HUES64 (cell line): ENCODE measurements at regions not wholly inside any gene's neighbourhood (a gene's known extent, or its start where the extent isn't known, plus 50 kb on each side); places are given as distances from the start of the nearest gene placed in this dataset.
"Not testable (repeated sequence)": the region's sequence is repeated elsewhere in the genome, so short reads cannot be mapped to it uniquely, and the experiment has no call there.

Source experiments
- H3K27ac ChIP-seq: 2 replicates; pipeline ENCODE4 v1.7.0; 2013; ENCODE audit warnings: low read depth, low read length, inconsistent platforms
- H3K27me3 ChIP-seq: 2 replicates; pipeline ENCODE4 v1.6.1; 2013; ENCODE audit warnings: mild to moderate bottlenecking, low read length; ENCODE audit not compliant: insufficient read depth
- H3K36me3 ChIP-seq: 2 replicates; pipeline ENCODE4 v1.6.1; 2013; ENCODE audit warnings: mild to moderate bottlenecking, low read length; ENCODE audit not compliant: insufficient read depth
- H3K4me1 ChIP-seq: 2 replicates; pipeline ENCODE4 v1.6.1; 2013; ENCODE audit warnings: mild to moderate bottlenecking, low read length, moderate library complexity; ENCODE audit not compliant: insufficient read depth
- H3K4me3 ChIP-seq: 2 replicates; pipeline ENCODE4 v1.5.1; 2013; ENCODE audit warnings: mild to moderate bottlenecking, low read length, moderate library complexity
- H3K9ac ChIP-seq: 2 replicates; pipeline ENCODE4 v1.6.1; 2013; ENCODE audit warnings: mild to moderate bottlenecking, low read depth, low read length
- H3K9me3 ChIP-seq: 2 replicates; pipeline ENCODE4 v1.6.1; 2013; ENCODE audit warnings: low read depth, low read length; ENCODE audit not compliant: insufficient read depth
- WGBS: fragments of 150-250, 120-280 bp; methylation state at CpG from one replicate; pipeline ENCODE4 v1.1.7; 2013; ENCODE audit warnings: missing lambda C conversion rate; 5-methylcytosine and 5-hydroxymethylcytosine counted together

DNA sequence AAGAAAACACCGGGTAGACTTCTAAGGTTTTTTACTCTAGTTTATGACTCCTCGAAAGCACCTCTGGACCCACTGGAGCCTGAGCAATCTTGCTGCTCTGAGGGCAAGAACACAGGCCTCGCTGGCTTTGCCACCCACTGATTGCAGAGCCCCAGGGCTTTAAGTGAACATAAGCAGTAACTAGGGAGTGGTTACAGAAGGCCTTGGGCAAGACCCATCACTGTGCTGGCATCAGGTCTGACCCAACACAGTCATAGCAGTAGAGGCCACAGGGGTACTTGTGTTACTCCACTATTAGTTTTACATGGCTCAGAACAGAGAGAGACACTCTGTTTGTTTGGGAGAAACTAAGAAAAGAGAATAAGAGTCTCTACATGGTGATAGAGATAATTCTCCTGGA lies 684.5 kb downstream of the FAM181B start:
- no peaks in the 10 kb centered on the region for H3K36me3 ChIP-seq
- WGBS: 95% methylated on average over 3 of the region's 3 CpGs
- H3K27ac ChIP-seq: no peak overlapping the region
- H3K9me3 ChIP-seq: no peaks in the 10 kb centered on the region
- no peak overlapping the region for H3K9ac ChIP-seq
- no peaks in the 10 kb centered on the region for H3K4me1 ChIP-seq
- no peaks in the 10 kb centered on the region for H3K27me3 ChIP-seq
- no peak overlapping the region for H3K4me3 ChIP-seq

DNA sequence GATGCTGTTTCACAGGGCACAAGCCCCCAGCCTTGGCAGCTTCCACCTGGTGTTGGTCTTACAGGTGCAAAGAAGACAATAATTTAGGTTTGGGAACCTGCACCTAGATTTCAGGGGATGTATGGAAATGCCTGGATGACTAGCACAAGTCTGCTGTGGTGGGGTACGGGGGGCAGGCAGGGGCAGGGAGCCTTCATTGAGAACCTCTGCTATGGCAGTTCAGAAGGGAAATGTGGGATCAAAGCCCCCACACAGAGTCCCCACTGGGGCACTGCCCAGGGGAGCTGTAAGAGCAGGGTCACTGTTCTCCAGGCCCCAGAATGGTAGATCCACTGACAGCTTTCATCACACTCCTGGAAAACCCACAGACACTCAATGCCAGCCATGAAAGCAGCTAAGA lies 686.5 kb downstream of the FAM181B start:
- WGBS: 100% methylated on average over 1 of the region's 1 CpG
- no peak overlapping the region for H3K27ac ChIP-seq
- no peaks in the 10 kb centered on the region for H3K27me3 ChIP-seq
- H3K9me3 ChIP-seq: no peaks in the 10 kb centered on the region
- H3K36me3 ChIP-seq: no peaks in the 10 kb centered on the region
- H3K4me1 ChIP-seq: no peaks in the 10 kb centered on the region
- H3K4me3 ChIP-seq: no peak overlapping the region
- no peak overlapping the region for H3K9ac ChIP-seq

GRCh38 chr11:82046778-82047177 lies 686.9 kb downstream of the FAM181B start:
- 98% methylated on average over 1 of the region's 1 CpG for WGBS
- H3K4me1 ChIP-seq: no peaks in the 10 kb centered on the region
- H3K27ac ChIP-seq: no peak overlapping the region
- no peak overlapping the region for H3K4me3 ChIP-seq
- no peaks in the 10 kb centered on the region for H3K27me3 ChIP-seq
- H3K9me3 ChIP-seq: no peaks in the 10 kb centered on the region
- no peak overlapping the region for H3K9ac ChIP-seq
- no peaks in the 10 kb centered on the region for H3K36me3 ChIP-seq

DNA sequence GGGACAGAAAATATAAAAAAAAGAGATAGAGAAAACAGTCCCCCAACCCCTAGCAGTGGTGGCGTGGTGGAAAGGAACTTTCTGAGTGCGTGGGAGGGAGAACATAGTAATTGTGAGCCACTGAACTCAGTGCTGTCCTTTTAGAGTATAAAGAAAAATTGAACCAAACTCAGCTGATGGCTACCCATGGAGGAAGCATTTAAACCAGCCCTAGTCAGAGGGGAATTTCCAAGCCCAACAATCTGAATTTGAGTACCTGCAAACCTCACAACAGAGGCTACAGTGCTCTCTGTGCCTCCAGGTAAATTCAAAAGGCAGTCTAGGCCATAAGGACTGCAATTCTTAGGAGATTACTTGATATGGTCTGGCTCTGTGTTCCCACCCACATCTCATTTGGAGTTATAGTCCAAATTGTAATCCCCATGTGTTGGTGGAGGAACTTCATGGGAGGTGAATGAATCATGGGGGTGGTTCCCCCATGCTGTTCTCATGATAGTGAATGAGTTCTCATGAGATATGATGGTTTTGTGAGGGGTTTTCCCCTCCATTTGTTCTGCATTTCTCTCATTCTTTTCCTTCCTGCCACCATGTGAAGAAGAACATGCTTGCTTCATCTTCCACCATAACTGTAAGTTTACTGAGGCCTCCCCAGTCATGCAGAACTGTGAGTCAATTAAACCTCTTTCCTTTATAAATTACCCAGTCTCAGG lies 687.8 kb downstream of the FAM181B start:
- no peak overlapping the region for H3K27ac ChIP-seq
- H3K4me3 ChIP-seq: no peak overlapping the region
- H3K9ac ChIP-seq: no peak overlapping the region
- WGBS: 97% methylated on average over 2 of the region's 2 CpGs
- H3K9me3 ChIP-seq: no peaks in the 10 kb centered on the region
- H3K4me1 ChIP-seq: no peaks in the 10 kb centered on the region
- H3K36me3 ChIP-seq: no peaks in the 10 kb centered on the region
- H3K27me3 ChIP-seq: no peaks in the 10 kb centered on the region

DNA sequence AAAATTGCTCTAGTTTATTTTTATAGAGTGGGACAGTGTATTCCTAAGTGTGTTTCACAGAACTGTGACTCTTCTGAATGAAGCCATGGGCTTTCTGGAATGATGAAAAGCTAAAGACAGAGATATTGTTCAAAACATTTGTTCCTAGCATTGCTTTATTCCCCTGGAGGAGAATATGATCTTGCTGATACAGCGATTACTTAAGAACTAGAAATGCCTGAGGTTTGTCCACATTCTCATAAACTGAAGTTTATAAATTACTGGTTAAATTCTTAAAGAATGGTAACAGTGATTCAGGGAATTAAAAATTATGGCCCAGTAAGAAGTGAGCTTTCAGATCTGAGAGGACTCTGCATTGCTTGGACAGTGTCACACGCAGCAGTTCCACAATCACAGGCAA lies 690.3 kb downstream of the FAM181B start:
- Histone ChIP-seq H3K36me3 (no peaks in the 10 kb centered on the region), H3K27ac (no peak overlapping the region), H3K4me3 (no peak overlapping the region), H3K9ac (no peak overlapping the region), H3K9me3 (no peaks in the 10 kb centered on the region), H3K27me3 (no peaks in the 10 kb centered on the region), H3K4me1 (no peaks in the 10 kb centered on the region)
- WGBS: 79% methylated on average over 2 of the region's 2 CpGs

DNA sequence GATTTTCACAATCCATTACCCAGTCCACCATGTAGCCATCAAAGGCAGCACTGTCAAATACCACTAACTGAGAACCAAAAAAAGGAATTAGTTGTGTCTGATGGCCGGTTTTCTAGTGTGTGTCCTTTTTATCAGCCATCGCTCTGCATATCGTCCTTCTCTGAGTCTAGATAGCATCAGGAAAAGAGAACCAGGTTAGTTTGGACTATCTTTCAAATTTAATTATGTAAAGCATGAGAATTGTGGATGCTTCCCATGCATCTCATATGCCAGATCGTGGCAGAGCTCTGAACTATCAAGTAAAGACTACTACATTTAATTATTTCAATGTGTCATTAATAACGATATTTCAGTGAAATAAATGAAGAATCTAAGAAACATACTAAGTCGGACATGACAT lies 691.9 kb downstream of the FAM181B start:
- H3K27ac ChIP-seq: no peak overlapping the region
- WGBS: 96% methylated on average over 5 of the region's 6 CpGs
- H3K9me3 ChIP-seq: no peaks in the 10 kb centered on the region
- no peaks in the 10 kb centered on the region for H3K27me3 ChIP-seq
- no peaks in the 10 kb centered on the region for H3K4me1 ChIP-seq
- no peak overlapping the region for H3K4me3 ChIP-seq
- H3K9ac ChIP-seq: no peak overlapping the region
- H3K36me3 ChIP-seq: no peaks in the 10 kb centered on the region

GRCh38 chr11:82038154-82038553 lies 695.5 kb downstream of the FAM181B start:
- 90% methylated on average over 2 of the region's 2 CpGs for WGBS
- H3K9ac ChIP-seq: no peak overlapping the region

GRCh38 chr11:82034527-82034926 lies 699.1 kb downstream of the FAM181B start:
- no peaks in the 10 kb centered on the region for H3K9me3 ChIP-seq
- no peak overlapping the region for H3K9ac ChIP-seq
- no peak overlapping the region for H3K27ac ChIP-seq
- H3K4me1 ChIP-seq: no peaks in the 10 kb centered on the region
- no peaks in the 10 kb centered on the region for H3K36me3 ChIP-seq
- H3K4me3 ChIP-seq: no peak overlapping the region
- H3K27me3 ChIP-seq: no peaks in the 10 kb centered on the region
- WGBS: 67% methylated on average over 1 of the region's 1 CpG

More at GRCh38 chr11:82038154-82038553, 695.5 kb downstream of the FAM181B start:
- H3K4me3 ChIP-seq: no peak overlapping the region
- H3K4me1 ChIP-seq: no peaks in the 10 kb centered on the region
- no peaks in the 10 kb centered on the region for H3K36me3 ChIP-seq
- H3K27me3 ChIP-seq: no peaks in the 10 kb centered on the region
- no peaks in the 10 kb centered on the region for H3K9me3 ChIP-seq
- no peak overlapping the region for H3K27ac ChIP-seq

DNA sequence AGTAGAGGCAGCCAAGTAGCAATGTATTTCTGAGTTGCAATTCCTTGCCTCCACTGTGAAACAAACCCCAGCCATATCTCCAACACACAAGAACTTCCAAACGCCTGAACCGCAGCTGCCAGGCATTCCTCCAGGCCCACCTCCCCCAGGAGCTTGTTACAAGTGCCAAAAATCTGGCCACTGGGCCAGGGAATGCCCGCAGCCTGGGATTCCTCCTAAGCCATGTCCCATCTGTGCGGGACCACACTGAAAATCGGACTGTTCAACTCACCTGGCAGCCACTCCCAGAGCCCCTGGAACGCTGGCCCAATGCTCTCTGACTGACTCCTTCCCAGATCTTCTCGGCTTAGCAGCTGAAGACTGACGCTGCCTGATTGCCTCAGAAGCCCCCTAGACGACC lies 706.3 kb downstream of the FAM181B start:
- H3K4me1 ChIP-seq, H3K4me3 ChIP-seq, H3K36me3 ChIP-seq, H3K27me3 ChIP-seq, H3K27ac ChIP-seq, H3K9ac ChIP-seq, H3K9me3 ChIP-seq: not testable (repeated sequence)
- 91% methylated on average over 9 of the region's 9 CpGs for WGBS

DNA sequence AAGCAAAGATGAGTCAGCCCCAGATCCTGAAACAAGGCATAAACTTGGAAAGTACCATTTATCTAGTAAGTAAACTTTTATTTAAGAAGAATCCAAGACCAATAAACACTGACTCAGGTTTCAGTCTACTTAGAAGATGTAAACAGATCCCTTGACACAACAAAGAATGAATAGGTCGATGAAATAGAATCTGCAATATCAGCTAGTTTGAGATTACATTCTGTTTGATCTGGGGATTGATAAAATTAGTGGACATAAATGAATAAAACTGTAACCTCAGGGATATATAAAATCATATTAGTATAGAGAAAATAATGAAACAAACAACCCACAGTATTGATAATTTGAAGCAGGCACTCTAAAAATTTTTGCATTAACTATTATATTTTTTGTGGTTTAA lies 708.9 kb downstream of the FAM181B start:
- H3K9me3 ChIP-seq: 0 out of 2 replicates have a peak, but pooled peaks cover 5% of the 10 kb centered on the region
- no peak overlapping the region for H3K9ac ChIP-seq
- H3K27me3 ChIP-seq: no peaks in the 10 kb centered on the region
- 100% methylated on average over 1 of the region's 1 CpG for WGBS
- no peak overlapping the region; the same call in 1 of the 2 replicates for H3K27ac ChIP-seq
- H3K4me1 ChIP-seq: 0 out of 2 replicates have a peak, but pooled peaks cover 6% of the 10 kb centered on the region
- no peak overlapping the region for H3K4me3 ChIP-seq
- no peaks in the 10 kb centered on the region for H3K36me3 ChIP-seq

- Histone ChIP-seq H3K27ac (no peak overlapping the region), H3K36me3 (no peaks in the 10 kb centered on the region), H3K9ac (no peak overlapping the region), H3K4me3 (no peak overlapping the region), H3K4me1 (no peaks in the 10 kb centered on the region), H3K9me3 (no peaks in the 10 kb centered on the region), H3K27me3 (no peaks in the 10 kb centered on the region)
- 98% methylated on average over 3 of the region's 3 CpGs for WGBS
These were observed 721.4 kb downstream of the FAM181B start for GRCh38 chr11:82012276-82012675.

GRCh38 chr11:82009133-82009532 lies 724.5 kb downstream of the FAM181B start:
- H3K27ac ChIP-seq: no peak overlapping the region
- no peak overlapping the region for H3K9ac ChIP-seq
- WGBS: 100% methylated on average over 2 of the region's 2 CpGs
- no peaks in the 10 kb centered on the region for H3K27me3 ChIP-seq
- H3K36me3 ChIP-seq: no peaks in the 10 kb centered on the region
- H3K9me3 ChIP-seq: no peaks in the 10 kb centered on the region
- no peak overlapping the region for H3K4me3 ChIP-seq
- H3K4me1 ChIP-seq: no peaks in the 10 kb centered on the region
